ENCODE measurements at regions not wholly inside any gene's neighbourhood (a gene's known extent, or its start where the extent isn't known, plus 50 kb on each side); places are given as distances from the start of the nearest gene placed in this dataset.

DNA sequence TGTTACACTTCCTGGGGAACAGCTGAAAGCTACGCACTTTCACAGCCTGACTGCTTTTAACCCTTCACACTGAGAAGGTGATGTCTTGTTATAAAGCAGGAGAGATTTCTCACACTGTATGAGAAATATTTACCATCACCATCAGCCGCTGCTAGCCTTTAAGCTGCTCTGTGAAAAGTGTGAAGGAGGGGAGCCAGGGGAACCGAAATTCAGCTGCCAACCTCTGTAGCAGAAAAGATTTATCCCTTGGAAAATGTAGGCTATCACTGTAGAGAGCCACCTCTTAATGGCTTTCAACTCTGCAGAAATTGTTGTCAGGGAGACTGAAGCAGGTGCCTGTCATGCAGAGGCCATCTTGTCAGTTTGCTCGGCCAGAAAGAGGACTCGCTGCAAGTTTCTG is 145.3 kb downstream of the SP3 start:
- Histone ChIP-seq H3K79me2 (ENCODE audit: control insufficient read depth in 1 of 2, insufficient read depth in 2 of 2, low read length in 2 of 2) (no peaks in the 10 kb centered on the region), H3K27me3 (replicated peaks in 1 of 4; ENCODE audit: control insufficient read depth in 3 of 4, extremely low read depth in 1 of 4, insufficient read depth in 3 of 4, low read length in 3 of 4) (no peaks in the 10 kb centered on the region), H3K4me2 (ENCODE audit: insufficient read depth in 1 of 2, low read depth in 2 of 2, low read length in 2 of 2) (no peak overlapping the region), H4K20me1 (replicated peaks in 1 of 2; ENCODE audit: control insufficient read depth in 1 of 2, insufficient read depth in 2 of 2, low read length in 2 of 2) (no peaks in the 10 kb centered on the region), H4K5ac (ENCODE audit: insufficient read length, low read depth, low read length) (no peak overlapping the region), H3K4ac (replicated peaks; ENCODE audit: insufficient read length, low read depth, low read length) (no peak overlapping the region), H2BK20ac (ENCODE audit: low read length) (no peak overlapping the region), H3K56ac (replicated peaks; ENCODE audit: insufficient read length, low read depth, low read length) (no peak overlapping the region), H3K4me1 (replicated peaks in 1 of 4; ENCODE audit: control insufficient read depth in 3 of 4, insufficient read depth in 4 of 4, low read length in 3 of 4) (no peaks in the 10 kb centered on the region; a peak in 1 of 7 replicates), H3K27ac (ENCODE audit: low read depth, low read length) (no peak overlapping the region), H4K91ac (replicated peaks; ENCODE audit: insufficient read length, low read length) (no peak overlapping the region), H3K4me3 (ENCODE audit: extremely low read depth in 1 of 4, insufficient read depth in 2 of 4, low read depth in 3 of 4, low read length in 4 of 4) (no peak overlapping the region), H3K9ac (replicated peaks in 1 of 4; ENCODE audit: extremely low read depth in 1 of 4, low read depth in 3 of 4, low read length in 3 of 4) (no peak overlapping the region), H2AK5ac (ENCODE audit: low read depth, low read length) (no peak overlapping the region), H3K9me3 (ENCODE audit: insufficient read depth in 2 of 2, low read depth in 1 of 2, low read length in 1 of 2) (no peaks in the 10 kb centered on the region), H3K36me3 (ENCODE audit: control insufficient read depth in 2 of 4, insufficient read depth in 4 of 4, low read length in 3 of 4) (no peaks in the 10 kb centered on the region), H2AFZ (ENCODE audit: low read length) (no peak overlapping the region), H3K23me2 (ENCODE audit: low read depth, low read length) (no peaks in the 10 kb centered on the region), H4K8ac (ENCODE audit: extremely low read depth, insufficient read depth, low read length) (no peak overlapping the region), H3K79me1 (ENCODE audit: low read depth, low read length) (no peaks in the 10 kb centered on the region), H2BK15ac (ENCODE audit: low read length) (no peak overlapping the region), H2BK120ac (replicated peaks; ENCODE audit: low read depth, low read length) (no peak overlapping the region), H3K23ac (ENCODE audit: insufficient read length) (no peak overlapping the region), H2BK5ac (ENCODE audit: low read depth, low read length) (no peak overlapping the region), H3K18ac (ENCODE audit: extremely low read depth, low read length) (no peak overlapping the region), H2BK12ac (ENCODE audit: low read depth, low read length) (no peak overlapping the region), H3K14ac (ENCODE audit: insufficient read length) (no peak overlapping the region)
- CTCF ChIA-PET (ENCODE audit: partially characterized antibody) = interaction anchor here (0.9 to 1.1 kb wide), 2 partner anchors 14 to 220 kb away, joined by 3 read pairs; no protein-coding TSS in a partner anchor
- no peak for FAIRE-seq
- POLR2A ChIA-PET (ENCODE audit: partially characterized antibody) = no interaction called here
- TF ChIP-seq TEAD4 (IDR thresholded peaks at IDR 0.05; ENCODE audit: low read depth, low read length) = no peak
- no peak for TF ChIP-seq YY1 (IDR thresholded peaks at IDR 0.05; ENCODE audit: low read depth, low read length)
- no peak for TF ChIP-seq CBX5 (IDR thresholded peaks at IDR 0.05; ENCODE audit: low read depth, low read length)
- TF ChIP-seq SP1 (IDR thresholded peaks at IDR 0.05; ENCODE audit: low read depth, low read length) = no peak
- TF ChIP-seq KDM4A (IDR thresholded peaks at IDR 0.05; ENCODE audit: low read depth, low read length, severe bottlenecking) = no peak
- TF ChIP-seq KDM5A (IDR thresholded peaks at IDR 0.05; ENCODE audit: low read length) = no peak
- DNase-seq (ENCODE audit: low read depth in 1 of 2, low spot score in 2 of 2) = no peak
- 95% methylated on average over 5 of the region's 5 CpGs; no CpG with 5 or more reads in 1 of the 2 experiments for WGBS, 2 experiments (ENCODE audit: extremely low coverage in 1 of 2, insufficient coverage in 1 of 2, insufficient read length in 1 of 2, insufficient replicate concordance in 2 of 2, low coverage in 1 of 2, low lambda C conversion rate in 2 of 2, missing lambda C conversion rate in 1 of 2)
